ENCODE measurements at regions not wholly inside any gene's neighbourhood (a gene's known extent, or its start where the extent isn't known, plus 50 kb on each side); places are given as distances from the start of the nearest gene placed in this dataset.

DNA sequence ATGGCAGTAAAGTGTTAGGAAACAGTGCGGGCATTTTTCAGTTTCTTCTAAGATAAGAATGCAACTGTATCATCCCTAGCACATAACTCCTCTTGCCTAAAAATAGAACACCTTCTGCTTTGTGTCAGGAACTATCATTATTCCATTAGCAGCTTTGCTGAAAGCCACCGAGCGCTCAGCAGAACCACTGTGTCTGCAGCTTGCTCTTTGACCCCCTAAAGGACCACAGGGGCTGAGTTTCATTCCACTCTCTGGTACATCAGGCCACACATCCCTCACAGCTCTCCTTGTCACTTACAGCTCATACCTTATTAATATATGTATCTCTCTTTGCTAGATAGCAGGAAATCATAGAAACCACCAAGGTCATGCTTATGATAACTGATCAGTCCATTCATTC is 360.2 kb downstream of the KCNA4 start:
- Histone ChIP-seq H3K4me1 (ENCODE audit: control insufficient read depth in 1 of 2, insufficient read depth in 2 of 2, low read length in 2 of 2) (no peaks in the 10 kb centered on the region), H3K9me3 (ENCODE audit: control insufficient read depth in 1 of 2, insufficient read depth in 1 of 2, low read depth in 1 of 2, low read length in 2 of 2) (peaks cover 0 to 8% of the 10 kb centered on the region in 2 experiments; a peak in 2 of 4 replicates), H2AFZ (ENCODE audit: low read depth, low read length, poor library complexity, severe bottlenecking) (no peak overlapping the region), H3K27me3 (ENCODE audit: insufficient read depth, low read length) (no peaks in the 10 kb centered on the region), H3K36me3 (ENCODE audit: control insufficient read depth in 1 of 2, insufficient read depth in 2 of 2, low read length in 2 of 2) (no peaks in the 10 kb centered on the region), H3K27ac (ENCODE audit: low read depth, low read length) (no peak overlapping the region), H3K79me2 (ENCODE audit: insufficient read depth, low read length) (no peaks in the 10 kb centered on the region), H3K4me3 (replicated peaks in 1 of 2; ENCODE audit: low read depth in 1 of 2, low read length in 2 of 2) (no peak overlapping the region), H3K9ac (ENCODE audit: low read length) (no peak overlapping the region), H3K9me2 (ENCODE audit: insufficient read depth) (no peaks in the 10 kb centered on the region), H4K20me1 (ENCODE audit: insufficient read depth) (no peaks in the 10 kb centered on the region), H3K4me2 (ENCODE audit: low read length) (no peak overlapping the region)
- DNase-seq (ENCODE audit: low read depth, low spot score): no peak
- RAD21 ChIA-PET (ENCODE audit: low non-redundant PET in 1 of 2, low total read pairs in 2 of 2, uncharacterized antibody in 2 of 2, unreplicated experiment in 2 of 2): no interaction called here
- TF ChIP-seq CBX3 (IDR thresholded peaks at IDR 0.05; ENCODE audit: low read depth) (no peak), JUND (IDR thresholded peaks at IDR 0.05) (no peak), POLR2AphosphoS5 (IDR thresholded peaks at IDR 0.05; ENCODE audit: low read depth, low read length) (no peak), EZH2phosphoT487 (IDR thresholded peaks at IDR 0.05; ENCODE audit: borderline replicate concordance) (no peak), SRF (IDR thresholded peaks at IDR 0.05; ENCODE audit: low read depth) (no peak), CEBPB (IDR thresholded peaks at IDR 0.05; ENCODE audit: low read depth) (no peak), YY1 (IDR thresholded peaks at IDR 0.05; ENCODE audit: extremely low read depth, insufficient replicate concordance, low read depth, low read length) (no peak), ZNF274 (IDR thresholded peaks at IDR 0.05; ENCODE audit: low read depth, low read length) (no peak), FOSL1 (IDR thresholded peaks at IDR 0.05; ENCODE audit: low read depth) (no peak), SP1 (IDR thresholded peaks at IDR 0.05; ENCODE audit: low read depth) (no peak), SIN3A (IDR thresholded peaks at IDR 0.05; ENCODE audit: low read depth) (no peak)
- TF ChIP-seq, protein P1, sequence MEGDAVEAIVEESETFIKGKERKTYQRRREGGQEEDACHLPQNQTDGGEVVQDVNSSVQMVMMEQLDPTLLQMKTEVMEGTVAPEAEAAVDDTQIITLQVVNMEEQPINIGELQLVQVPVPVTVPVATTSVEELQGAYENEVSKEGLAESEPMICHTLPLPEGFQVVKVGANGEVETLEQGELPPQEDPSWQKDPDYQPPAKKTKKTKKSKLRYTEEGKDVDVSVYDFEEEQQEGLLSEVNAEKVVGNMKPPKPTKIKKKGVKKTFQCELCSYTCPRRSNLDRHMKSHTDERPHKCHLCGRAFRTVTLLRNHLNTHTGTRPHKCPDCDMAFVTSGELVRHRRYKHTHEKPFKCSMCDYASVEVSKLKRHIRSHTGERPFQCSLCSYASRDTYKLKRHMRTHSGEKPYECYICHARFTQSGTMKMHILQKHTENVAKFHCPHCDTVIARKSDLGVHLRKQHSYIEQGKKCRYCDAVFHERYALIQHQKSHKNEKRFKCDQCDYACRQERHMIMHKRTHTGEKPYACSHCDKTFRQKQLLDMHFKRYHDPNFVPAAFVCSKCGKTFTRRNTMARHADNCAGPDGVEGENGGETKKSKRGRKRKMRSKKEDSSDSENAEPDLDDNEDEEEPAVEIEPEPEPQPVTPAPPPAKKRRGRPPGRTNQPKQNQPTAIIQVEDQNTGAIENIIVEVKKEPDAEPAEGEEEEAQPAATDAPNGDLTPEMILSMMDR (IDR thresholded peaks at IDR 0.05 in 2 of 3, conservative IDR thresholded peaks at IDR 0.05 in 1 of 3; ENCODE audit: borderline replicate concordance in 1 of 3, insufficient read depth in 1 of 3, low read depth in 2 of 3, low read length in 2 of 3): no peak
- TF ChIP-seq, protein P2, sequence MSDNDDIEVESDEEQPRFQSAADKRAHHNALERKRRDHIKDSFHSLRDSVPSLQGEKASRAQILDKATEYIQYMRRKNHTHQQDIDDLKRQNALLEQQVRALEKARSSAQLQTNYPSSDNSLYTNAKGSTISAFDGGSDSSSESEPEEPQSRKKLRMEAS (IDR thresholded peaks at IDR 0.05): no peak
- TF ChIP-seq, protein P3, sequence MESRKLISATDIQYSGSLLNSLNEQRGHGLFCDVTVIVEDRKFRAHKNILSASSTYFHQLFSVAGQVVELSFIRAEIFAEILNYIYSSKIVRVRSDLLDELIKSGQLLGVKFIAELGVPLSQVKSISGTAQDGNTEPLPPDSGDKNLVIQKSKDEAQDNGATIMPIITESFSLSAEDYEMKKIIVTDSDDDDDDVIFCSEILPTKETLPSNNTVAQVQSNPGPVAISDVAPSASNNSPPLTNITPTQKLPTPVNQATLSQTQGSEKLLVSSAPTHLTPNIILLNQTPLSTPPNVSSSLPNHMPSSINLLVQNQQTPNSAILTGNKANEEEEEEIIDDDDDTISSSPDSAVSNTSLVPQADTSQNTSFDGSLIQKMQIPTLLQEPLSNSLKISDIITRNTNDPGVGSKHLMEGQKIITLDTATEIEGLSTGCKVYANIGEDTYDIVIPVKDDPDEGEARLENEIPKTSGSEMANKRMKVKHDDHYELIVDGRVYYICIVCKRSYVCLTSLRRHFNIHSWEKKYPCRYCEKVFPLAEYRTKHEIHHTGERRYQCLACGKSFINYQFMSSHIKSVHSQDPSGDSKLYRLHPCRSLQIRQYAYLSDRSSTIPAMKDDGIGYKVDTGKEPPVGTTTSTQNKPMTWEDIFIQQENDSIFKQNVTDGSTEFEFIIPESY (IDR thresholded peaks at IDR 0.05; ENCODE audit: extremely low read depth, insufficient replicate concordance, low read length): no peak
- TF ChIP-seq, protein P4, sequence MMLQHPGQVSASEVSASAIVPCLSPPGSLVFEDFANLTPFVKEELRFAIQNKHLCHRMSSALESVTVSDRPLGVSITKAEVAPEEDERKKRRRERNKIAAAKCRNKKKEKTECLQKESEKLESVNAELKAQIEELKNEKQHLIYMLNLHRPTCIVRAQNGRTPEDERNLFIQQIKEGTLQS (IDR thresholded peaks at IDR 0.05): no peak
- TF ChIP-seq, protein P5, sequence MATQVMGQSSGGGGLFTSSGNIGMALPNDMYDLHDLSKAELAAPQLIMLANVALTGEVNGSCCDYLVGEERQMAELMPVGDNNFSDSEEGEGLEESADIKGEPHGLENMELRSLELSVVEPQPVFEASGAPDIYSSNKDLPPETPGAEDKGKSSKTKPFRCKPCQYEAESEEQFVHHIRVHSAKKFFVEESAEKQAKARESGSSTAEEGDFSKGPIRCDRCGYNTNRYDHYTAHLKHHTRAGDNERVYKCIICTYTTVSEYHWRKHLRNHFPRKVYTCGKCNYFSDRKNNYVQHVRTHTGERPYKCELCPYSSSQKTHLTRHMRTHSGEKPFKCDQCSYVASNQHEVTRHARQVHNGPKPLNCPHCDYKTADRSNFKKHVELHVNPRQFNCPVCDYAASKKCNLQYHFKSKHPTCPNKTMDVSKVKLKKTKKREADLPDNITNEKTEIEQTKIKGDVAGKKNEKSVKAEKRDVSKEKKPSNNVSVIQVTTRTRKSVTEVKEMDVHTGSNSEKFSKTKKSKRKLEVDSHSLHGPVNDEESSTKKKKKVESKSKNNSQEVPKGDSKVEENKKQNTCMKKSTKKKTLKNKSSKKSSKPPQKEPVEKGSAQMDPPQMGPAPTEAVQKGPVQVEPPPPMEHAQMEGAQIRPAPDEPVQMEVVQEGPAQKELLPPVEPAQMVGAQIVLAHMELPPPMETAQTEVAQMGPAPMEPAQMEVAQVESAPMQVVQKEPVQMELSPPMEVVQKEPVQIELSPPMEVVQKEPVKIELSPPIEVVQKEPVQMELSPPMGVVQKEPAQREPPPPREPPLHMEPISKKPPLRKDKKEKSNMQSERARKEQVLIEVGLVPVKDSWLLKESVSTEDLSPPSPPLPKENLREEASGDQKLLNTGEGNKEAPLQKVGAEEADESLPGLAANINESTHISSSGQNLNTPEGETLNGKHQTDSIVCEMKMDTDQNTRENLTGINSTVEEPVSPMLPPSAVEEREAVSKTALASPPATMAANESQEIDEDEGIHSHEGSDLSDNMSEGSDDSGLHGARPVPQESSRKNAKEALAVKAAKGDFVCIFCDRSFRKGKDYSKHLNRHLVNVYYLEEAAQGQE (IDR thresholded peaks at IDR 0.05; ENCODE audit: low read depth): no peak
- CTCF ChIA-PET: no interaction called here
- ATAC-seq: no peak
- POLR2A ChIA-PET: no interaction called here
- BruUV-seq (replicated peaks): no TSS peak
- intact Hi-C loops (cut with micrococcal nuclease): no loop called here
